Astrocyte of the cerebellum (primary cell): ENCODE measurements at regions not wholly inside any gene's neighbourhood (a gene's known extent, or its start where the extent isn't known, plus 50 kb on each side); places are given as distances from the start of the nearest gene placed in this dataset.

Experiments
- DNase-seq: peaks from one replicate; pipeline ENCODE4 v3.0.0-alpha.2; 2011; ENCODE audit warnings: low read depth
- H3K4me3 ChIP-seq: 2 replicates; pipeline ENCODE4 v1.5.1; 2011; ENCODE audit warnings: mild to moderate bottlenecking, low read depth, low read length, moderate library complexity
- CTCF ChIP-seq: IDR thresholded peaks from 2 replicates; pipeline ENCODE4 v1.5.1; 2012; ENCODE audit warnings: low read length, low read depth, moderate library complexity, mild to moderate bottlenecking; ENCODE audit errors: missing control alignments
- in situ Hi-C: cut with HindIII; loops from 2 replicates; pipeline ENCODE4 v1.10.0; 2017; ENCODE audit warnings: low sequenced_read_pairs

- DNase-seq: no peak
- in situ Hi-C loops: no loop called here
- TF ChIP-seq CTCF: no peak
- H3K4me3 ChIP-seq: no peak overlapping the region
Observed at GRCh38 chr16:47888734-47889133, 267.1 kb downstream of the ABCC12 start.

- no peak for DNase-seq
- no peak overlapping the region for H3K4me3 ChIP-seq
- TF ChIP-seq CTCF: no peak
- in situ Hi-C loops: no loop called here
Observed at GRCh38 chr16:47888142-47888541, 267.7 kb downstream of the ABCC12 start.

- TF ChIP-seq CTCF: no peak
- H3K4me3 ChIP-seq: no peak overlapping the region
- DNase-seq: no peak
- in situ Hi-C loops: no loop called here
Observed at GRCh38 chr16:47887496-47887895, 268.3 kb downstream of the ABCC12 start.

- H3K4me3 ChIP-seq: no peak overlapping the region
- no peak for TF ChIP-seq CTCF
- in situ Hi-C loops: no loop called here
- no peak for DNase-seq
Observed at GRCh38 chr16:47886631-47887415, 269.0 kb downstream of the ABCC12 start.

- no peak overlapping the region for H3K4me3 ChIP-seq
- no peak for TF ChIP-seq CTCF
- DNase-seq: no peak
- in situ Hi-C loops: no loop called here
Observed at GRCh38 chr16:47886139-47886538, 269.7 kb downstream of the ABCC12 start.

GRCh38 chr16:47885489-47885888 lies 270.3 kb downstream of the ABCC12 start:
- in situ Hi-C loops: no loop called here
- TF ChIP-seq CTCF: no peak

More at GRCh38 chr16:47885489-47885888, 270.3 kb downstream of the ABCC12 start:
- H3K4me3 ChIP-seq: no peak overlapping the region
- no peak for DNase-seq
